ENCODE measurements at regions not wholly inside any gene's neighbourhood (a gene's known extent, or its start where the extent isn't known, plus 50 kb on each side); places are given as distances from the start of the nearest gene placed in this dataset.

DNA sequence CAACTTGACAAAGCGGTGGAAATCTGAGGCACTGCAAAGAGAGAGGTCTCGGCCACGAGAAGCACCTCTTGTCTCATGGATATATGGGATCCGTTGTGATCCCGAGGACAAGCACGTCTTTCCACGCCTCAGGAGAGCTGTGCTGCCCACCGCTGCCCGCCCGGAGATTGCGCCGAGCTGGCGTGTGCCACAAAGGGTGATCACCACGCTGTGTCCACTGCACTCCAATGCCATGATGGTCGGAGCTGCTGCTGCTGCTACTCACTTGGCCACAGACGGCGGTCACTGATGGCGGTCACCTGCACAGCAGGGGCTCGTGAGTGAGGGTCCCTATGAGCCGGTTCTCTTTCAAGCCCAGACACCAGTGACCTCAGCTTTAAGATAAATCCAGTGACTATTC, 51.1 kb downstream of the SHANK2 start:
- TF ChIP-seq, protein P1, sequence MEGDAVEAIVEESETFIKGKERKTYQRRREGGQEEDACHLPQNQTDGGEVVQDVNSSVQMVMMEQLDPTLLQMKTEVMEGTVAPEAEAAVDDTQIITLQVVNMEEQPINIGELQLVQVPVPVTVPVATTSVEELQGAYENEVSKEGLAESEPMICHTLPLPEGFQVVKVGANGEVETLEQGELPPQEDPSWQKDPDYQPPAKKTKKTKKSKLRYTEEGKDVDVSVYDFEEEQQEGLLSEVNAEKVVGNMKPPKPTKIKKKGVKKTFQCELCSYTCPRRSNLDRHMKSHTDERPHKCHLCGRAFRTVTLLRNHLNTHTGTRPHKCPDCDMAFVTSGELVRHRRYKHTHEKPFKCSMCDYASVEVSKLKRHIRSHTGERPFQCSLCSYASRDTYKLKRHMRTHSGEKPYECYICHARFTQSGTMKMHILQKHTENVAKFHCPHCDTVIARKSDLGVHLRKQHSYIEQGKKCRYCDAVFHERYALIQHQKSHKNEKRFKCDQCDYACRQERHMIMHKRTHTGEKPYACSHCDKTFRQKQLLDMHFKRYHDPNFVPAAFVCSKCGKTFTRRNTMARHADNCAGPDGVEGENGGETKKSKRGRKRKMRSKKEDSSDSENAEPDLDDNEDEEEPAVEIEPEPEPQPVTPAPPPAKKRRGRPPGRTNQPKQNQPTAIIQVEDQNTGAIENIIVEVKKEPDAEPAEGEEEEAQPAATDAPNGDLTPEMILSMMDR (IDR thresholded peaks at IDR 0.05) = no peak
- no peak for TF ChIP-seq POLR2A (IDR thresholded peaks at IDR 0.05)

All from adrenal gland (tissue), 5 donors.